GM12878 (cell line): ENCODE measurements at regions not wholly inside any gene's neighbourhood (a gene's known extent, or its start where the extent isn't known, plus 50 kb on each side); places are given as distances from the start of the nearest gene placed in this dataset.

Experiments
- ATAC-seq: fragments of 200-7000 bp; cut with Tn5 transposase; 3 replicates; pipeline ENCODE4 v1.9.1; 2020; ENCODE audit warnings: mild to moderate bottlenecking, moderate library complexity
- BruUV-seq: library from RNA; stranded (reverse); fragments of 400-500 nt; replicated peaks from 2 replicates; lab custom pipeline; 2021; lab: Mats Ljungman, UMichigan
- CTCF ChIA-PET: fragments of 300-600 bp; sonication (Branson Sonifier 250); formaldehyde crosslinking; extraction: SDS; loops from one replicate; lab custom pipeline; 2021; ENCODE audit warnings: inconsistent platforms; lab: Yijun Ruan, JAX
- POLR2A ChIA-PET: fragments of 350-600 bp; formaldehyde crosslinking; extraction: SDS; loops from one replicate; lab custom pipeline; 2021; ENCODE audit warnings: inconsistent platforms; lab: Charles Lee
- RAD21 ChIA-PET: fragments of 300-600 bp; sonication (Branson Sonifier 250); formaldehyde crosslinking; loops from one replicate; lab custom pipeline; 2023; ENCODE audit warnings: antibody characterized with exemption; ENCODE audit not compliant: unreplicated experiment; lab: Charles Lee
- SMC1A ChIA-PET: fragments of 300-600 bp; sonication (Branson Sonifier 250); formaldehyde crosslinking; loops from one replicate; lab custom pipeline; 2023; ENCODE audit not compliant: unreplicated experiment, uncharacterized antibody; lab: Charles Lee
- DNase-seq: peaks from one replicate; pipeline ENCODE4 v3.0.0-alpha.2; 2011; ENCODE audit warnings: low read depth, low spot score
- FAIRE-seq: peaks from 3 replicates; lab custom pipeline; 2011; peaks lifted over from hg19 to GRCh38; lab: Jason Lieb, UNC
- H2AFZ ChIP-seq: 2 replicates; pipeline ENCODE4 v1.6.0; 2011; ENCODE audit warnings: low read depth, low read length, control low read depth; ENCODE audit not compliant: control insufficient read depth
- H3K27ac ChIP-seq: 2 replicates; pipeline ENCODE4 v1.5.1; 2011; ENCODE audit warnings: control low read depth; ENCODE audit not compliant: control insufficient read depth, insufficient read depth
- H3K27me3 ChIP-seq, 2 experiments: replicated peaks in 1 of 2; 2 replicates each; pipeline versions ENCODE4 v1.6.0 to v1.6.1; 2011; ENCODE audit warnings: low read length in 1 of 2; ENCODE audit not compliant: control insufficient read depth in 2 of 2, insufficient read depth in 2 of 2
- H3K36me3 ChIP-seq, 2 experiments: 2 replicates each; pipeline ENCODE4 v1.5.1; 2011; ENCODE audit warnings: low read length in 1 of 2; ENCODE audit not compliant: control insufficient read depth in 2 of 2, insufficient read depth in 2 of 2
- H3K4me1 ChIP-seq: 2 replicates; pipeline ENCODE4 v1.6.1; 2011; ENCODE audit warnings: mild to moderate bottlenecking, low read length, moderate library complexity, mixed read lengths; ENCODE audit not compliant: control insufficient read depth, insufficient read depth
- H3K4me2 ChIP-seq: 2 replicates; pipeline ENCODE4 v1.6.0; 2011; ENCODE audit warnings: control low read depth; ENCODE audit not compliant: control insufficient read depth, insufficient read depth
- H3K4me3 ChIP-seq: fragments of 200-600 bp; sonication (generic); 2 replicates; pipeline ENCODE4 v1.5.1; 2016
- H3K79me2 ChIP-seq: 2 replicates; pipeline ENCODE4 v1.6.0; 2011; ENCODE audit warnings: low read length; ENCODE audit not compliant: control insufficient read depth, insufficient read depth
- H3K9ac ChIP-seq: 2 replicates; pipeline ENCODE4 v1.8.0; 2011; ENCODE audit warnings: low read length, control low read depth, mixed read lengths; ENCODE audit not compliant: control insufficient read depth, insufficient read depth
- H3K9me3 ChIP-seq: replicated peaks from 3 replicates; pipeline ENCODE4 v1.5.1; 2011; ENCODE audit warnings: mild to moderate bottlenecking, low read length; ENCODE audit not compliant: control insufficient read depth, insufficient read depth
- H4K20me1 ChIP-seq: 2 replicates; pipeline ENCODE4 v1.6.0; 2011; ENCODE audit not compliant: control insufficient read depth, insufficient read depth
- CHD2 ChIP-seq: IDR thresholded peaks from 2 replicates; pipeline ENCODE4 v1.6.1; 2011; ENCODE audit warnings: low read depth, low read length, improper control_type of control experiment, borderline replicate concordance
- CUX1 ChIP-seq: IDR thresholded peaks from 2 replicates; pipeline ENCODE4 v1.6.1; 2012; ENCODE audit warnings: improper control_type of control experiment, low read depth, low read length; ENCODE audit not compliant: insufficient replicate concordance
- ESRRA ChIP-seq: IDR thresholded peaks from 2 replicates; pipeline ENCODE4 v1.6.1; 2012; ENCODE audit warnings: mild to moderate bottlenecking, low read length, improper control_type of control experiment
- IRF4 ChIP-seq: IDR thresholded peaks from 2 replicates; pipeline ENCODE4 v1.6.1; 2011; ENCODE audit warnings: low read depth, low read length
- KDM1A ChIP-seq: fragments of 200-600 bp; sonication (generic); IDR thresholded peaks from 2 replicates; pipeline ENCODE4 v1.6.1; 2016; ENCODE audit warnings: borderline replicate concordance
- ZNF217 ChIP-seq: fragments of 450-650 bp; IDR thresholded peaks from 2 replicates; pipeline ENCODE4 v1.6.1; 2017; ENCODE audit warnings: antibody characterized with exemption, mild to moderate bottlenecking
- in situ Hi-C: fragments of 300-500 bp; cut with MboI; formaldehyde crosslinking; loops from 9 replicates; pipeline ENCODE4 v1.14.3; 2018; ENCODE audit warnings: mixed read lengths
- intact Hi-C: fragments of 100-400 bp; cut with micrococcal nuclease; formaldehyde crosslinking; loops from one replicate; pipeline ENCODE4 v1.14.2; 2022; ENCODE audit not compliant: unreplicated experiment

- TF ChIP-seq ZNF217 (no peak), KDM1A (no peak), CHD2 (no peak)
Observed at GRCh38 chr4:31702326-31702725, 982.2 kb downstream of the PCDH7 start (continued).

- H4K20me1 ChIP-seq, result no peaks in the 10 kb centered on the region
- no peaks in the 10 kb centered on the region for H3K79me2 ChIP-seq
- no peak for TF ChIP-seq IRF4
- no peak for TF ChIP-seq ESRRA
- TF ChIP-seq CUX1, result no peak
- BruUV-seq, result no TSS peak
- no peak overlapping the region for H3K27ac ChIP-seq
- RAD21 ChIA-PET, result no interaction called here
- SMC1A ChIA-PET, result no interaction called here
- intact Hi-C loops, result no loop called here
- H3K4me3 ChIP-seq, result no peak overlapping the region
- no peaks in the 10 kb centered on the region for H3K9me3 ChIP-seq
- no peaks in the 10 kb centered on the region for H3K4me1 ChIP-seq
- POLR2A ChIA-PET, result no interaction called here
- H3K4me2 ChIP-seq, result no peak overlapping the region
- ATAC-seq (no peak), DNase-seq (no peak), FAIRE-seq (no peak)
- H3K27me3 ChIP-seq, result no peaks in the 10 kb centered on the region
- in situ Hi-C loops, result no loop called here
- H2AFZ ChIP-seq, result no peak overlapping the region
- H3K36me3 ChIP-seq, result no peaks in the 10 kb centered on the region
- CTCF ChIA-PET, result no interaction called here
- no peak overlapping the region for H3K9ac ChIP-seq
Observed at GRCh38 chr4:31714238-31714637, 994.1 kb downstream of the PCDH7 start.
